ENCODE measurements at regions not wholly inside any gene's neighbourhood (a gene's known extent, or its start where the extent isn't known, plus 50 kb on each side); places are given as distances from the start of the nearest gene placed in this dataset.

- TF ChIP-seq CTCF (IDR thresholded peaks at IDR 0.05; ENCODE audit: low read length) (no peak), EZH2 (IDR thresholded peaks at IDR 0.05; ENCODE audit: borderline replicate concordance, low read length) (no peak)
Observed at GRCh38 chr4:124061413-124061812, 651.1 kb downstream of the ANKRD50 start.
